HG02840 (cell line): ENCODE measurements at regions not wholly inside any gene's neighbourhood (a gene's known extent, or its start where the extent isn't known, plus 50 kb on each side); places are given as distances from the start of the nearest gene placed in this dataset.
"Not testable (repeated sequence)": the region's sequence is repeated elsewhere in the genome, so short reads cannot be mapped to it uniquely, and the experiment has no call there.

Experiments
- ATAC-seq: cut with Tn5 transposase; IDR thresholded peaks from one replicate; pipeline ENCODE4 v1.9.1; 2021; ENCODE audit warnings: mild to moderate bottlenecking, moderate library complexity, moderate number of reproducible peaks; ENCODE audit not compliant: unreplicated experiment, low FRiP score

GRCh38 chr2:154978710-154979109 lies 280.2 kb downstream of the KCNJ3 start:
- no peak for ATAC-seq

DNA sequence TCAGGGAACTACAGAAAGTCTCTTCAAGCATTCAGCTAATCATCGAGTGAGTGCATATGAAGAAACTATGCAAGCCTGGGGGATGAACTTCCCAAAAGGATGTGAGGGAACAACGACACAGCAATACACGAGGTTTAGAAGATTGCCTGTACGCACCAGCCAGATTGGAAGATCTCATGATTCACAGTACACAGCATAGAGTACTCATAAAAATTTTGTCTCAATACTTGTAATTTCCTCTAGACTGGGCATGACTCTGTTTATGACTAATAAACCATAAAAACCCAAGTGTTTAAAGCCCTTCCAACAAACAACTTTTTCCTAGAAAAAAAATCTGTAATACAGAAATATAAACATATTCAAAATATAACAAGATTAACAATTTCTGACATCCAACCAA lies 279.7 kb downstream of the KCNJ3 start:
- no peak for ATAC-seq

DNA sequence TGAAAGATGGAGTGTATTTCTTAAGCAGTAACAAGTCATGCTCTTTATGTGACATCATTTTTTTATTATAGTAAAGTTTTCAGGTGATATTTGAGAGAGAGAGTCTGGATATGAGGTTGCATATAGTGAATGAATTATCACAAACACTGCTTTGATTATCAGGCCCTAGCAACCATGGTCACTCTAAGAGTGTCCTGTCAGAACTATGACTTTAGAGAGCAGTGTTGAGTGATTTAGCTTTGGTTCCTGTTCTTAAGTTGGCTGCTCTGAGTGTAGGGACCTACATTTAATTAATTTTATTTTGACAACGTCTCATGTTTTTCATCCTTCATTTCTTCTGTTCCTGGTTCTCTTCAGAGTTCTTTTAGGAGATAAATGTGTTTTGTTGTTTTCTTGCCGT lies 275.5 kb downstream of the KCNJ3 start:
- no peak for ATAC-seq

DNA sequence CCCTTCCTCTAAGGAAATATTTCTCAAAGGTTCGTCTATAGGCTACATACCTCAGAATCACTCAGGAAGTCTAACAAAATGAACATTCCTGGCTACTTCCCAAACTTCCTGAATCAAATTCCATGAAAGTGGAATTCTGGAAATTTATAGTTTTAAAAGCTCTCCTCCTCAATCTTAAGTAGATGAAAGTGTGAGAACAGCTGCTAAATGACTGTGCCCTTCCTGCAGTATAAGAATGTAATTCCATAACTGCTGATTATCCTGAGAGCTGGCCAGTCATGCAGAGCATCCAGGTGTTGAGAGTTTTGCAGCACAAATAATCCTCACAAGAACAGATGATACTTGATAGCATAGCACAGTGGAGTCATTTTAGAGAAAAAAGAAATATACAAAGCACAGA lies 265.0 kb downstream of the KCNJ3 start:
- no peak for ATAC-seq

- ATAC-seq, result no peak
Observed at GRCh38 chr2:154961676-154962075, 263.2 kb downstream of the KCNJ3 start.

GRCh38 chr2:154960802-154961583 lies 262.5 kb downstream of the KCNJ3 start:
- ATAC-seq, result no peak

DNA sequence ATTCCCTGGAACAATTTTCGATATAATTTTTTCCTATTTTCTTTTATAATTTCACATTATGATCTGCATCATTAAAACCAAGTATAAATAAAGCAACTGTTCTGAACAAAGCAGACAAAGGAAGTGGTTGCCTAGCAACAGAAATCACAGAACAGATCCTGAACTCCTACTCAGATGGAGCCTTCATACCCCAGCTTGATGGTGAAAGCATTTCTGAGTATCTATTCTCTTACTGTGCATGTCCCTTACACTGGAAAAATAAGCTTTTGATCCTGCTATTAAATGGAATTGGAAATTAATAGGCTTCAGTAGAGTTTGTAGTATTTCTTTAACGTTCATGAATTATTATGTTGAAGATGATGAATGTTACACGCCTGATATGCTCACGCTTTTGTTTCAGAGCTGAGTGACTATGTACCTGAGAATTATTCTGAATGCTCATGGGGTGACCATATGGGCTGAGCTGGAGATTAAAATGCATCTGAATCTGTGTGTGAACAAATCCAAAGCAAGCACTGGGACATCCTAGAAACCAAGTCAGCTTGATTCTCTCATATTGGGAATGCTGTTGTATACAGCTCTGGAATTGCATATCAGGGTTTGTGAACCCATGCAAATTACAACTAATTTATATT lies 254.0 kb downstream of the KCNJ3 start:
- ATAC-seq, result no peak

DNA sequence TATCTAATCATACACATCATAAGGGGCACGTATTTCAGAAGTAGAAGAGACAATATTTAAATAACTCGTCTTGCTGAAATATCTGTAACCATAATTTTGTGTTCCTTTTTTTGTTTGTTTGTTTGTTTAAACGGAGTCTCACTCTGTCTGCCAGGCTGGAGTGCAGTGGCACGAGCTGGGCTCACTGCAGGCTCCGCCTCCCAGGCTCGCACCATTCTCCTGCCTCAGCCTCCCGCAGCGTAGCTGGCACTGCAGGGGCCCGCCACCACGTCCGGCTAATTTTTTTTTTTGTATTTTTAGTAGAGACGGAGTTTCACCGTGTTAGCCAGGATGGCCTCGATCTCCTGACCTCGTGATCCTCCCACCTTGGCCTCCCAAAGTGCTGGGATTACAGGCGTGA lies 248.9 kb downstream of the KCNJ3 start:
- not testable (repeated sequence) for ATAC-seq

- ATAC-seq, result no peak
Observed at GRCh38 chr2:154945984-154946383, 247.5 kb downstream of the KCNJ3 start.

- no peak for ATAC-seq
Observed at GRCh38 chr2:154941379-154941778, 242.9 kb downstream of the KCNJ3 start.

DNA sequence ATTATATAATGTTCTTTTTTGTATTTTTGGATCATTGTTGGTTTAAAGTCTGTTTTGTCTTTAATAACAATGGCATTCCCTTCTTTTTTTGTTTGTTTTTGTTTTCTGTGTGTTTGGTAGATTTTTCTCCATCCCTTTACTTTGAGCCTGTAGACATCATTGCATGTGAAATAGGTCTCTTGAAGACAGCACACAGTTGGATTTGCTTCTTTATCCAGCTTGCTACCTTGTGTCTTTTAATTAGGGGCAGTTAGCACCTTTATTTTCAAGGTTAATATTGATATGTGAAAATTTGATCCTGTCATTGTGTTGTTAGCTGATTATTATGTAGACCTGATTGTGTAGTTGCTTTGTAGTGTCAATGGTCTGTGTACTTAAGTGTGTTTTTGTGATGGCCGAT lies 235.7 kb downstream of the KCNJ3 start:
- ATAC-seq, result no peak

DNA sequence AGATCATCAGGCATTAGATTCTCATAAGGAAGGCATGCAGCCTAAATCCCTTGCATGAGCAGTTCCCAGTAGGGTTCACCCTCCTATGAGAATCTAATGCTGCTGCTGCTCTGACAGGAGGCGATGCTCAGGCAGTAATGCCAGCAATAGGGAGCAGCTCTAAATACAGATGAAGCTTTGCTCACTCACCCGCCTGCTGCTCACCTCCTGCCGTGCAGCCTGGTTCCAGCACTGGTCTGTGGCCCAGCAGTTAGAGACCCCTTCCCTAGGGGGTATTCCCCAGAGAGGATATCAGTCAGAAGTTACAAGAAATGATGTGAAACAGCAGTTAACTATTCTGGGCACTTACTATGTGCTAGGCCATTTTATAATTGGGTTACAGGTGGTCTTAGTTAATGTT lies 226.0 kb downstream of the KCNJ3 start:
- no peak for ATAC-seq

DNA sequence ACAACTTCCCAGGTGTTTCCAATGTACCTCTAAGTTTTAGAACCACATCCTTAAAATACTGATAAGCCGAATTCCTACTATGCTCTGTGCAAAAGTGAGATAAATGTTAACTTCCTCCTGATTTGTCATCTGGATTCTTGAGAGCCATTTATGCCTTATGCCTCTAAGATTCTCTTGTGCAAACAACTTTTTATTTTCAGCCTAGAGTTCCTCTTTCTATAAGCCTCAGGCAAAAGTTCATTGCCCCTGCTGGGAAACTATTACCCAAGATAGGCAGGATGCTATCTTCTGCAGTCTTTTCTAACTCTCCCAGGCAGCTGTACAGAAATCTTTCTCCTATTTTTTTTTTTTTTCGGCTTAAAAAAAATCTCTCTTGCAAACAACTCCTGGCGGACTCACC lies 216.1 kb downstream of the KCNJ3 start:
- no peak for ATAC-seq

GRCh38 chr2:154912215-154912614 lies 213.7 kb downstream of the KCNJ3 start:
- ATAC-seq, result no peak

- no peak for ATAC-seq
Observed at GRCh38 chr2:154911729-154912128, 213.2 kb downstream of the KCNJ3 start.

DNA sequence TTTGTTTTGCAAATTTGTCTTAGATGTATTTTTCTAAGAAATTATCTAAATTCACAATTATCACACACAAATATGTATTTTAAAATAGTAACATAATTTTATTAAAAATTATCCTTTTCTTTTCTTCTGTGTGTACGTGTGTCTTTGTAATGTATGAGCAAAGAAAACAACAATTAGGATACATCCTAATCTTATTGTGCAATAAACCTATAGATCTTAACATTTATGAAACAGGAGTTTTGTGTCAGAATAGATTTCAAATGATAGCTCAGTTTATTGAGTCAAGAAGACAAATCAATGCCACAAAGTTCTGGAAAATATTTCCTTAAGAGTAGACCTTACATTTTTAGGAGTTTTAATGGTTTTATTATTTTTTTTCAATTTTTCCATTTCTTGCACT lies 212.2 kb downstream of the KCNJ3 start:
- no peak for ATAC-seq

- no peak for ATAC-seq
Observed at GRCh38 chr2:154908327-154908726, 209.8 kb downstream of the KCNJ3 start.
